ENCODE measurements at regions not wholly inside any gene's neighbourhood (a gene's known extent, or its start where the extent isn't known, plus 50 kb on each side); places are given as distances from the start of the nearest gene placed in this dataset.

- WGBS (ENCODE audit: insufficient coverage): 96% methylated on average over 3 of the region's 8 CpGs
- Mint-ChIP-seq H3K4me1 (no peaks in the 10 kb centered on the region), H3K4me3 (no peak overlapping the region), H3K9me3 (peaks cover 0 to 4% (median 0%) of the 10 kb centered on the region in 3 donors), H3K27me3 (peaks cover 0 to 2% of the 10 kb centered on the region in 2 donors), H3K36me3 (no peaks in the 10 kb centered on the region), H3K27ac (no peak overlapping the region)
- Histone ChIP-seq H3K4me3 (ENCODE audit: control insufficient read depth in 1 of 2, extremely low read depth in 1 of 2, low read length in 1 of 2) (no peak overlapping the region), H3K27ac (ENCODE audit: low read length) (no peak overlapping the region), H3K36me3 (ENCODE audit: control insufficient read depth in 2 of 2, extremely low read depth in 1 of 2, insufficient read depth in 1 of 2, low read length in 1 of 2) (no peaks in the 10 kb centered on the region), H3K9me3 (no peaks in the 10 kb centered on the region), H3K4me1 (ENCODE audit: control insufficient read depth in 1 of 2, extremely low read depth in 1 of 2, insufficient read depth in 2 of 2, low read length in 2 of 2) (no peaks in the 10 kb centered on the region), H3K27me3 (replicated peaks in 1 of 2; ENCODE audit: control insufficient read depth in 2 of 2, extremely low read depth in 1 of 2, insufficient read depth in 2 of 2, low read length in 1 of 2) (no peaks in the 10 kb centered on the region)
- no peak for ATAC-seq (replicated peaks in 1 of 4)
- CTCF ChIA-PET: no interaction called here
- DNase-seq: no peak
- POLR2A ChIA-PET: no interaction called here
Measured at GRCh38 chr1:60668585-60668984, 413.8 kb upstream of the NFIA start.

- H3K4me1 ChIP-seq (ENCODE audit: control insufficient read depth in 1 of 2, extremely low read depth in 1 of 2, insufficient read depth in 2 of 2, low read length in 2 of 2): no peaks in the 10 kb centered on the region
- Mint-ChIP-seq H3K27me3 (peaks cover 0 to 2% of the 10 kb centered on the region in 2 donors), H3K4me1 (no peaks in the 10 kb centered on the region), H3K9me3 (peaks cover 0 to 4% (median 0%) of the 10 kb centered on the region in 3 donors), H3K27ac (no peak overlapping the region), H3K36me3 (no peaks in the 10 kb centered on the region), H3K4me3 (no peak overlapping the region)
- no CpG with 5 or more reads among the region's 1 CpG for WGBS (ENCODE audit: insufficient coverage)
- no peak overlapping the region for H3K27ac ChIP-seq (ENCODE audit: low read length)
- no peaks in the 10 kb centered on the region for H3K9me3 ChIP-seq
- no peaks in the 10 kb centered on the region for H3K36me3 ChIP-seq (ENCODE audit: control insufficient read depth in 2 of 2, extremely low read depth in 1 of 2, insufficient read depth in 1 of 2, low read length in 1 of 2)
- no peak for ATAC-seq (replicated peaks in 1 of 4)
- no peak for DNase-seq
- no peaks in the 10 kb centered on the region for H3K27me3 ChIP-seq (replicated peaks in 1 of 2; ENCODE audit: control insufficient read depth in 2 of 2, extremely low read depth in 1 of 2, insufficient read depth in 2 of 2, low read length in 1 of 2)
- H3K4me3 ChIP-seq (ENCODE audit: control insufficient read depth in 1 of 2, extremely low read depth in 1 of 2, low read length in 1 of 2): no peak overlapping the region
- CTCF ChIA-PET: no interaction called here
- POLR2A ChIA-PET: no interaction called here
Measured at GRCh38 chr1:60665311-60665710, 417.1 kb upstream of the NFIA start.

- Mint-ChIP-seq H3K9me3 (peaks cover 0 to 4% (median 0%) of the 10 kb centered on the region in 3 donors), H3K4me3 (no peak overlapping the region), H3K36me3 (no peaks in the 10 kb centered on the region), H3K4me1 (no peaks in the 10 kb centered on the region), H3K27me3 (peaks cover 0 to 2% of the 10 kb centered on the region in 2 donors), H3K27ac (no peak overlapping the region)
- no peak overlapping the region for H3K27ac ChIP-seq (ENCODE audit: low read length)
- ATAC-seq (replicated peaks in 1 of 4) (no peak), DNase-seq (no peak)
- ChIA-PET POLR2A (no interaction called here), CTCF (no interaction called here)
- WGBS (ENCODE audit: insufficient coverage): 88% methylated on average over 1 of the region's 2 CpGs
- H3K27me3 ChIP-seq (replicated peaks in 1 of 2; ENCODE audit: control insufficient read depth in 2 of 2, extremely low read depth in 1 of 2, insufficient read depth in 2 of 2, low read length in 1 of 2): no peaks in the 10 kb centered on the region
- H3K4me3 ChIP-seq (ENCODE audit: control insufficient read depth in 1 of 2, extremely low read depth in 1 of 2, low read length in 1 of 2): no peak overlapping the region
- no peaks in the 10 kb centered on the region for H3K4me1 ChIP-seq (ENCODE audit: control insufficient read depth in 1 of 2, extremely low read depth in 1 of 2, insufficient read depth in 2 of 2, low read length in 2 of 2)
- no peaks in the 10 kb centered on the region for H3K9me3 ChIP-seq
- no peaks in the 10 kb centered on the region for H3K36me3 ChIP-seq (ENCODE audit: control insufficient read depth in 2 of 2, extremely low read depth in 1 of 2, insufficient read depth in 1 of 2, low read length in 1 of 2)
Measured at GRCh38 chr1:60664086-60664625, 418.2 kb upstream of the NFIA start.

GRCh38 chr1:60662486-60663044 lies 419.8 kb upstream of the NFIA start:
- ATAC-seq (replicated peaks in 1 of 4) (no peak), DNase-seq (no peak)
- Histone ChIP-seq H3K9me3 (no peaks in the 10 kb centered on the region), H3K36me3 (ENCODE audit: control insufficient read depth in 2 of 2, extremely low read depth in 1 of 2, insufficient read depth in 1 of 2, low read length in 1 of 2) (no peaks in the 10 kb centered on the region), H3K27ac (ENCODE audit: low read length) (no peak overlapping the region), H3K4me1 (ENCODE audit: control insufficient read depth in 1 of 2, extremely low read depth in 1 of 2, insufficient read depth in 2 of 2, low read length in 2 of 2) (no peaks in the 10 kb centered on the region), H3K27me3 (replicated peaks in 1 of 2; ENCODE audit: control insufficient read depth in 2 of 2, extremely low read depth in 1 of 2, insufficient read depth in 2 of 2, low read length in 1 of 2) (no peaks in the 10 kb centered on the region), H3K4me3 (ENCODE audit: control insufficient read depth in 1 of 2, extremely low read depth in 1 of 2, low read length in 1 of 2) (no peak overlapping the region)
- POLR2A ChIA-PET: no interaction called here
- Mint-ChIP-seq H3K27me3 (peaks cover 1 to 4% of the 10 kb centered on the region in 2 donors), H3K27ac (no peak overlapping the region), H3K4me1 (no peaks in the 10 kb centered on the region), H3K4me3 (no peak overlapping the region), H3K36me3 (no peaks in the 10 kb centered on the region), H3K9me3 (peaks cover 0 to 7% (median 0%) of the 10 kb centered on the region in 3 donors)
- 72% methylated on average over 3 of the region's 3 CpGs for WGBS (ENCODE audit: insufficient coverage)
- CTCF ChIA-PET: no interaction called here

- H3K27me3 ChIP-seq (replicated peaks in 1 of 2; ENCODE audit: control insufficient read depth in 2 of 2, extremely low read depth in 1 of 2, insufficient read depth in 2 of 2, low read length in 1 of 2): no peaks in the 10 kb centered on the region
- H3K9me3 ChIP-seq: no peaks in the 10 kb centered on the region
- no peak for DNase-seq
- whole genome bisulfite sequencing (ENCODE audit: insufficient coverage): 95% methylated on average over 3 of the region's 4 CpGs
- Mint-ChIP-seq H3K27me3 (peaks cover 1 to 4% of the 10 kb centered on the region in 2 donors), H3K36me3 (no peaks in the 10 kb centered on the region), H3K4me3 (no peak overlapping the region), H3K4me1 (no peaks in the 10 kb centered on the region), H3K9me3 (peaks cover 0 to 7% (median 0%) of the 10 kb centered on the region in 3 donors), H3K27ac (no peak overlapping the region)
- no peaks in the 10 kb centered on the region for H3K4me1 ChIP-seq (ENCODE audit: control insufficient read depth in 1 of 2, extremely low read depth in 1 of 2, insufficient read depth in 2 of 2, low read length in 2 of 2)
- ChIA-PET POLR2A (no interaction called here), CTCF (no interaction called here)
- no peak overlapping the region for H3K4me3 ChIP-seq (ENCODE audit: control insufficient read depth in 1 of 2, extremely low read depth in 1 of 2, low read length in 1 of 2)
- no peak for ATAC-seq (replicated peaks in 1 of 4)
- H3K36me3 ChIP-seq (ENCODE audit: control insufficient read depth in 2 of 2, extremely low read depth in 1 of 2, insufficient read depth in 1 of 2, low read length in 1 of 2): no peaks in the 10 kb centered on the region
- no peak overlapping the region for H3K27ac ChIP-seq (ENCODE audit: low read length)
Measured at GRCh38 chr1:60657926-60658325, 424.4 kb upstream of the NFIA start.

- H3K27ac ChIP-seq (ENCODE audit: low read length): no peak overlapping the region
- POLR2A ChIA-PET: no interaction called here
- no peak for DNase-seq
- CTCF ChIA-PET: no interaction called here
- no peaks in the 10 kb centered on the region for H3K27me3 ChIP-seq (replicated peaks in 1 of 2; ENCODE audit: control insufficient read depth in 2 of 2, extremely low read depth in 1 of 2, insufficient read depth in 2 of 2, low read length in 1 of 2)
- no peak overlapping the region for H3K4me3 ChIP-seq (ENCODE audit: control insufficient read depth in 1 of 2, extremely low read depth in 1 of 2, low read length in 1 of 2)
- H3K36me3 Mint-ChIP-seq: no peaks in the 10 kb centered on the region
- no peaks in the 10 kb centered on the region for H3K4me1 Mint-ChIP-seq
- no peak for ATAC-seq (replicated peaks in 1 of 4)
- H3K27me3 Mint-ChIP-seq: peaks cover 1 to 4% of the 10 kb centered on the region in 2 donors
- no peaks in the 10 kb centered on the region for H3K4me1 ChIP-seq (ENCODE audit: control insufficient read depth in 1 of 2, extremely low read depth in 1 of 2, insufficient read depth in 2 of 2, low read length in 2 of 2)
- no CpG with 5 or more reads among the region's 2 CpGs for WGBS (ENCODE audit: insufficient coverage)
- H3K27ac Mint-ChIP-seq: no peak overlapping the region
- no peak overlapping the region for H3K4me3 Mint-ChIP-seq
- H3K36me3 ChIP-seq (ENCODE audit: control insufficient read depth in 2 of 2, extremely low read depth in 1 of 2, insufficient read depth in 1 of 2, low read length in 1 of 2): no peaks in the 10 kb centered on the region
- H3K9me3 Mint-ChIP-seq: peaks cover 0 to 10% (median 4%) of the 10 kb centered on the region in 3 donors
- no peaks in the 10 kb centered on the region for H3K9me3 ChIP-seq
Measured at GRCh38 chr1:60655679-60656355, 426.5 kb upstream of the NFIA start.
